Vagina (tissue), 2 donors: ENCODE measurements at regions not wholly inside any gene's neighbourhood (a gene's known extent, or its start where the extent isn't known, plus 50 kb on each side); places are given as distances from the start of the nearest gene placed in this dataset.

ENCODE experiments used
- CTCF ChIP-seq, 3 experiments: fragments of 450-650 bp in 2 of 3; fragments of 200-600 bp in 1 of 3; sonication (generic) in 1 of 3; IDR thresholded peaks; one replicate each; pipeline ENCODE4 v1.5.1; 2017 to 2019; ENCODE audit warnings: antibody characterized with exemption in 3 of 3, mild to moderate bottlenecking in 2 of 3, moderate library complexity in 2 of 3
- POLR2AphosphoS5 ChIP-seq, 2 donors: sonication (generic); formaldehyde crosslinking; IDR thresholded peaks; one replicate each; pipeline ENCODE4 v1.9.0; 2017; ENCODE audit warnings: antibody characterized with exemption in 2 of 2, mild to moderate bottlenecking in 2 of 2, low read depth in 1 of 2; ENCODE audit not compliant: insufficient read depth in 1 of 2

- no peak for TF ChIP-seq CTCF (IDR thresholded peaks at IDR 0.05)
- peak in 1 of 2 donors; percentile 23 for TF ChIP-seq POLR2AphosphoS5 (IDR thresholded peaks at IDR 0.05; ENCODE audit: insufficient read depth in 1 of 2, low read depth in 1 of 2)
Observed at GRCh38 chr15:94677202-94677790, 445.9 kb downstream of the MCTP2 start.
